ENCODE measurements at regions not wholly inside any gene's neighbourhood (a gene's known extent, or its start where the extent isn't known, plus 50 kb on each side); places are given as distances from the start of the nearest gene placed in this dataset.

GRCh38 chr11:122307476-122308035 is 191.5 kb upstream of the BLID start:
- WGBS, 2 donors = 69 to 77% methylated on average over 4 of the region's 4 CpGs
- no peak for DNase-seq
- Histone ChIP-seq H3K27ac (no peak overlapping the region), H3K4me3 (no peak overlapping the region), H3K36me3 (ENCODE audit: low read depth, missing control alignments) (no peaks in the 10 kb centered on the region), H3K4me1 (peaks cover 12% of the 10 kb centered on the region), H3K27me3 (no peaks in the 10 kb centered on the region), H3K9me3 (no peaks in the 10 kb centered on the region)
- intact Hi-C loops (cut with DNase I; ENCODE audit: low total_unique reads) = no loop called here
- TF ChIP-seq CTCF (IDR thresholded peaks at IDR 0.05) = no peak
- no peak for TF ChIP-seq POLR2A (IDR thresholded peaks at IDR 0.05)

- Histone ChIP-seq H3K4me1 (peaks cover 12% of the 10 kb centered on the region), H3K9me3 (no peaks in the 10 kb centered on the region), H3K36me3 (ENCODE audit: low read depth, missing control alignments) (no peaks in the 10 kb centered on the region), H3K27ac (no peak overlapping the region), H3K27me3 (no peaks in the 10 kb centered on the region), H3K4me3 (no peak overlapping the region)
- intact Hi-C loops (cut with DNase I; ENCODE audit: low total_unique reads) = no loop called here
- WGBS, 2 donors = 50% methylated on average over 9 of the region's 9 CpGs
- no peak for TF ChIP-seq CTCF (IDR thresholded peaks at IDR 0.05)
- TF ChIP-seq POLR2A (IDR thresholded peaks at IDR 0.05) = no peak
- no peak for DNase-seq
These were observed 190.9 kb upstream of the BLID start for GRCh38 chr11:122306831-122307391.

GRCh38 chr11:122305426-122306320 is 189.7 kb upstream of the BLID start:
- intact Hi-C loops (cut with DNase I; ENCODE audit: low total_unique reads) = no loop called here
- H3K36me3 ChIP-seq (ENCODE audit: low read depth, missing control alignments) = no peaks in the 10 kb centered on the region
- no peak overlapping the region for H3K4me3 ChIP-seq
- peaks cover 12% of the 10 kb centered on the region for H3K4me1 ChIP-seq
- H3K27ac ChIP-seq = peak overlapping the region; percentile 9 to 22
- no peak for TF ChIP-seq CTCF (IDR thresholded peaks at IDR 0.05)
- TF ChIP-seq POLR2A (IDR thresholded peaks at IDR 0.05) = no peak
- no peaks in the 10 kb centered on the region for H3K9me3 ChIP-seq
- WGBS, 2 donors = 55 to 58% methylated on average over 9 of the region's 9 CpGs
- peak; percentile 26 for DNase-seq
- no peaks in the 10 kb centered on the region for H3K27me3 ChIP-seq

GRCh38 chr11:122304973-122305372 is 189.0 kb upstream of the BLID start:
- Histone ChIP-seq H3K27me3 (no peaks in the 10 kb centered on the region), H3K36me3 (ENCODE audit: low read depth, missing control alignments) (no peaks in the 10 kb centered on the region), H3K4me1 (peaks cover 12% of the 10 kb centered on the region), H3K27ac (peak overlapping the region; percentile 9 to 22), H3K9me3 (no peaks in the 10 kb centered on the region), H3K4me3 (no peak overlapping the region)
- WGBS, 2 donors = 41 to 42% methylated on average over 1 of the region's 1 CpG
- TF ChIP-seq POLR2A (IDR thresholded peaks at IDR 0.05) = no peak
- no peak for TF ChIP-seq CTCF (IDR thresholded peaks at IDR 0.05)
- intact Hi-C loops (cut with DNase I; ENCODE audit: low total_unique reads) = no loop called here
- no peak for DNase-seq

Measured in testis (tissue), 2 donors.